ENCODE measurements at regions not wholly inside any gene's neighbourhood (a gene's known extent, or its start where the extent isn't known, plus 50 kb on each side); places are given as distances from the start of the nearest gene placed in this dataset.

DNA sequence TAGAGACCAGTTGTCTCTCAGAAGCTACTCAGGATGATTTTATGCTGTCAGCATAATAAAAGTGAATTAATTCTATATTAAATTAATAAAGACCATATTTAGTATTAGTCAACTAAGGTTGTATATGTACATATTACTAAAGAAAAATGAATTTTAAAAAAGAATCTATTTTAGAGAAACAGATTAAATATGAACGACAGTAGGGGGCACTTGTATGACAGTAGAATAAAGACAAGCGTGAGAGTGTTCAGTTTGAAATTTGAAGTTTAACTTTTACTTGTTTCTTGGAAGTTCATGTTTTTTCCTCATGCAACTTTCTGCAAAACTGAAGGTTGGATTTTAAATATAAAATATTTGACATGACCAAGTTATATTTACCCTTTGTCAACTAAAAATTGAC is 67.9 kb upstream of the MACF1 start:
- no peak for DNase-seq

- no peak for DNase-seq
Observed at GRCh38 chr1:39139723-39140360, 64.7 kb upstream of the MACF1 start.

DNA sequence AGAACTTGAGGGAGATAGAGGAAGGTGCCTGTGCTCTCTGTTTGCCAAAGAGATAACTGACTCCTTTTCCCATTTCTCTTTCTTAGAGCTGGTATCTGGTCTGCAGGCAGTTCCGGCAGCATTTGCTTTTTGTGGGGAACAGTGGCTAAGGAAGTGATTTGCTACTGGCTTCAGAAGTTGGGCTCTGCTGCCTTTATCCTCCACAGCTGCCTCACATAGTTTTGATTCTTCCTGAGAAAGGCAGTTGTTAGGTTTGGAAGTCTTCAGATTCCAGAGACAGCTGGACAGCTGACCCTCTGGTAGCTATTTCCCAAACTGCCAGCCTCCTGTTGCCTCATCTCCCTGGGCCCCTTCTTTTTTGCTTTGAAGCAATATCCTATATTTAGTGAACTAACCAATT is 62.6 kb upstream of the MACF1 start:
- peak; percentile 81 for DNase-seq

DNA sequence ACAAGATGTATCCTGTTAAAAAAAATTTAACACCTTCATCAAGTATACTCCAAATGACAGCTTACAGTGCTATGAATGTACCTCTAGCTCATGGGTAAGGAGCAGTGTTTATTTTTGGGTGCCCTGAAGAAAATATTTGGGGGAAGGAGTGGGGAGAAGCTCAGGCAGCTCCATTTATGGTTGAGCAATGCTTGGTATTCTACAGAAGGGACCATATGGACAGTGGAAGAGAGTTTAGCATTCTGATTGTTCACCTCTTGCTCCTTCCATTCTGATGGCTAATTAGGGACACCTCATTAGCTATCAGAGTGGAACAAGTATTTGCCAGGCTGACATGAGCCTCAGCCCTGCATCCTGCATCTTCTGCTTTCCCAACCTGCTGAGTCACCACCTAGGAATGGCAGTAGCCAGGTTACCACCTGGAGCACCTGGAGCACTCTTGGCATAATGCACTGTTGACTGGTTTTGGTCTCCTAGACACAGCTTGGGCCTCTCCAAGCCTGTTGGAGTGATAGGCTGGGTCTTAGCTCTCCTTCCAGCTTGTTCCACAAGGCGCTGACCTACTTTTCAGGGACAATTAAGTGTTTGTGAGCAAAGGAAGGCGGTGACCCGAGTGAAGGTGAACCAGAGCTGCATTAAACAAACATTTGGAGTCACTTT is 62.0 kb upstream of the MACF1 start:
- peak; percentile 49 for DNase-seq

DNA sequence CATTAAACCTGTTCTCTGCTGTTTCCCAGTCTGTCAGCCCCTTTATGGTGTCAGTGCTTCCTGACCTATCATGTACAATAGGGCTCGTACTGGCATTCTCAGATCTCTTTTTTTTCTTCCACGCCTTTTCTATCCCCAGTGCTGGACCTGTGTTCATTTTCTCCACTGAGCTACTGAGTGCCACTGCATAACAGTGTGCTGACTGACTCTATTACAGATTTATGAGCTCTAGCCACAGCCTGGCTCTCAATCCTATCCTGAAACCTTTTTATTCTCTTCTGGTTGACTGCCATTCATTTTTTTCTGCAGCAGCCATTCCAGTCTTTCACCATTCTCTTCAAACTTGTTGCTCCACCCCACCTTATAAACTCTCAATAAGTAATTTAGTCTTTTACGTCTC is 59.6 kb upstream of the MACF1 start:
- no peak for DNase-seq

GRCh38 chr1:39145331-39145965 is 59.0 kb upstream of the MACF1 start:
- no peak for DNase-seq

- DNase-seq, result no peak
Observed at GRCh38 chr1:39146681-39147080, 57.8 kb upstream of the MACF1 start.

- no peak for DNase-seq
Observed at GRCh38 chr1:39147099-39148025, 57.1 kb upstream of the MACF1 start.

DNA sequence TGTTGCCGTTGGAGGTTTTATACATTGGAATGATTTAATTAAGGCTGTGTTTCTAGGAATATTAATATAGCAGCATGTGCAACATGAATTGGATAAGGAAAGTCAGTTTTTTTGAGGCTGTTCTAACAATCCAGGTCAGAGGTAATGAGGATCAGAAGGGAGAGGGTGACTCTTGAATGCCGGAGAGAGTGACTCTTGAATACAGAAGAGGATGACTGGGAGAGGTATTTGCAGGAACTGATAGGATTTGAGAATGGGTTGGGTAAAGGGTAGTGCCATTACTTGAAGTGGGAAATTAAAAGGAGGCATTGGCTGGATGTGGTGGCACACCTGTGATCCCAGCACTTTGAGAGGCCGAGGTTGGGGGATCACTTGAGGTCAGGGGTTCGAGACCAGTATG is 55.6 kb upstream of the MACF1 start:
- no peak for DNase-seq

DNA sequence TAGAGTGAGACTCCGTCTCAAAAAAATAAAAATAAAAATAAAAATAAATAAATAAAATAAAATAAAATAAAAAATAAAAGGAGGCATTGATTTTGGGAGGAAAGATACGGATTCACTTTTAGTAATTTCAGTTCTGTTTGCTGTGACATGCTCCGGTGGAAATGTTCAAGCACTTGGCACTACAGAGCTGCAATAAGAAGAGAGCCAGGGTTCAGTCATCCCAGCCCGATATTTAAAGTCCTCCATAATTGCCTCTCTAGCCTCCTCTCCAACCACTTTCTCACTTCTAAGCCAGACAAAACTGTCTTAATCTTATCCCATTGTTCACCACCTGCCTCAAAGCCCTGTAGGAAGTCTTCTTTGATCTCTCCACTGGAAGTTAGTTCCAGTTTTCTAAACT is 55.0 kb upstream of the MACF1 start:
- DNase-seq, result no peak

- DNase-seq, result no peak
Observed at GRCh38 chr1:39150779-39151178, 53.7 kb upstream of the MACF1 start.

DNA sequence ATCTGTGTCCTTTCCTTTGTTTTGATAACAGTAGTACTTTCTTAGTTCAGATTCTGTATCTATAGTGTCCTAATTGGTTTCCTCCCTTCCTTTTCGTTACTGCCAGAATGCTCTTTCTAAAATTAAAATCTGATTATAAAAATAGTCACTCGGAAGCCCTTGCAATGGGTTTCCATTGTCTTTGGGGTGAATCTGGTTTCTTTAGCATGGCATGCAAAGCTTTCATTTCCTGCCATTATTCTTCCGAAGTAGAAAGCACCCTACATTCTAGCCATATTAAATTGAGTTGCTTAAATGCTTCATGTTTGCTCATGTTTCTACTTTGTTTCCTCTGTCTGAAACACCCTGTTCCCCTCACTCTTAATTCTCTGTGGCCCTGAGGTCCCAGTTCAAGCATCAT is 53.2 kb upstream of the MACF1 start:
- no peak for DNase-seq

GRCh38 chr1:39152923-39153322 is 51.6 kb upstream of the MACF1 start:
- no peak for DNase-seq

- DNase-seq, result no peak
Observed at GRCh38 chr1:39153684-39154083, 50.8 kb upstream of the MACF1 start.

- DNase-seq, result peak; percentile 65
Observed at GRCh38 chr1:39154553-39155421, 49.7 kb upstream of the MACF1 start.

Data from fibroblast of skin of scalp (primary cell).